ENCODE measurements at regions not wholly inside any gene's neighbourhood (a gene's known extent, or its start where the extent isn't known, plus 50 kb on each side); places are given as distances from the start of the nearest gene placed in this dataset.

GRCh38 chr6:10307028-10307427 is 107.8 kb downstream of the TFAP2A start:
- FAIRE-seq = no peak
- H3K4me1 ChIP-seq (ENCODE audit: insufficient read depth, low read length) = no peaks in the 10 kb centered on the region
- no peak overlapping the region for H3K4me3 ChIP-seq (ENCODE audit: insufficient read depth, low read depth, low read length)
- H3K9me3 ChIP-seq (ENCODE audit: insufficient read depth, low read depth, low read length) = no peaks in the 10 kb centered on the region
- no peak overlapping the region for H3K27ac Mint-ChIP-seq (ENCODE audit: unreplicated experiment)
- H3K27ac ChIP-seq (ENCODE audit: low read depth, low read length) = no peak overlapping the region
- no peak for TF ChIP-seq EZH2 (IDR thresholded peaks at IDR 0.05; ENCODE audit: insufficient read depth, low read length)
- no peak for TF ChIP-seq CTCF (IDR thresholded peaks at IDR 0.05; ENCODE audit: insufficient read depth, low read depth, low read length)
- H3K36me3 Mint-ChIP-seq (ENCODE audit: low read depth, unreplicated experiment) = no peaks in the 10 kb centered on the region
- H3K4me1 Mint-ChIP-seq (ENCODE audit: low read depth, unreplicated experiment) = peaks cover 26% of the 10 kb centered on the region
- H3K4me2 ChIP-seq (ENCODE audit: low read length) = no peak overlapping the region
- H3K4me3 Mint-ChIP-seq (ENCODE audit: unreplicated experiment) = no peak overlapping the region
- H3K27me3 Mint-ChIP-seq (ENCODE audit: low read depth, unreplicated experiment) = no peaks in the 10 kb centered on the region
- H3K9me3 Mint-ChIP-seq (ENCODE audit: unreplicated experiment) = peaks cover 2% of the 10 kb centered on the region
- H3K36me3 ChIP-seq (ENCODE audit: insufficient read depth, low read length) = no peaks in the 10 kb centered on the region
- H3K79me2 ChIP-seq (ENCODE audit: insufficient read depth, low read length) = no peaks in the 10 kb centered on the region
- no peaks in the 10 kb centered on the region for H3K27me3 ChIP-seq (ENCODE audit: insufficient read depth, low read length)
- H3K9ac ChIP-seq (ENCODE audit: low read length) = no peak overlapping the region
- no peak overlapping the region for H2AFZ ChIP-seq (ENCODE audit: low read depth, low read length)
- DNase-seq (ENCODE audit: low read depth) = no peak
- no peaks in the 10 kb centered on the region for H4K20me1 ChIP-seq (ENCODE audit: insufficient read depth, low read length)

GRCh38 chr6:10305790-10306415 is 109.0 kb downstream of the TFAP2A start:
- H3K27me3 Mint-ChIP-seq (ENCODE audit: low read depth, unreplicated experiment) = no peaks in the 10 kb centered on the region
- H2AFZ ChIP-seq (ENCODE audit: low read depth, low read length) = no peak overlapping the region
- no peaks in the 10 kb centered on the region for H3K79me2 ChIP-seq (ENCODE audit: insufficient read depth, low read length)
- no peak for FAIRE-seq
- H3K4me1 ChIP-seq (ENCODE audit: insufficient read depth, low read length) = no peaks in the 10 kb centered on the region
- no peak overlapping the region for H3K4me3 Mint-ChIP-seq (ENCODE audit: unreplicated experiment)
- H3K27ac Mint-ChIP-seq (ENCODE audit: unreplicated experiment) = peak overlapping the region; percentile 0
- H3K36me3 ChIP-seq (ENCODE audit: insufficient read depth, low read length) = no peaks in the 10 kb centered on the region
- peaks cover 26% of the 10 kb centered on the region for H3K4me1 Mint-ChIP-seq (ENCODE audit: low read depth, unreplicated experiment)
- no peaks in the 10 kb centered on the region for H3K36me3 Mint-ChIP-seq (ENCODE audit: low read depth, unreplicated experiment)
- H3K9me3 Mint-ChIP-seq (ENCODE audit: unreplicated experiment) = peaks cover 2% of the 10 kb centered on the region
- no peak overlapping the region for H3K4me3 ChIP-seq (ENCODE audit: insufficient read depth, low read depth, low read length)
- no peak overlapping the region for H3K9ac ChIP-seq (ENCODE audit: low read length)
- no peaks in the 10 kb centered on the region for H3K9me3 ChIP-seq (ENCODE audit: insufficient read depth, low read depth, low read length)
- no peaks in the 10 kb centered on the region for H4K20me1 ChIP-seq (ENCODE audit: insufficient read depth, low read length)
- H3K27me3 ChIP-seq (ENCODE audit: insufficient read depth, low read length) = no peaks in the 10 kb centered on the region
- no peak overlapping the region for H3K27ac ChIP-seq (ENCODE audit: low read depth, low read length)
- H3K4me2 ChIP-seq (ENCODE audit: low read length) = no peak overlapping the region
- DNase-seq (ENCODE audit: low read depth) = no peak
- no peak for TF ChIP-seq EZH2 (IDR thresholded peaks at IDR 0.05; ENCODE audit: insufficient read depth, low read length)
- TF ChIP-seq CTCF (IDR thresholded peaks at IDR 0.05; ENCODE audit: insufficient read depth, low read depth, low read length) = no peak
